ENCODE measurements at regions not wholly inside any gene's neighbourhood (a gene's known extent, or its start where the extent isn't known, plus 50 kb on each side); places are given as distances from the start of the nearest gene placed in this dataset.

- no peak for FAIRE-seq
- no peak for TF ChIP-seq POLR2A (IDR thresholded peaks at IDR 0.05; ENCODE audit: low read depth, low read length)
- no peak for TF ChIP-seq PAX5 (IDR thresholded peaks at IDR 0.05; ENCODE audit: insufficient read depth, low read length, severe bottlenecking)
- no peak for TF ChIP-seq POLR2AphosphoS5 (IDR thresholded peaks at IDR 0.05; ENCODE audit: low read depth, low read length)
- TF ChIP-seq POU2F2 (IDR thresholded peaks at IDR 0.05; ENCODE audit: low read depth, low read length): no peak
- no peak for TF ChIP-seq TAF1 (IDR thresholded peaks at IDR 0.05; ENCODE audit: low read depth, low read length)
- peak; percentile 11; the same call in 1 of the 2 replicates for TF ChIP-seq SPI1 (IDR thresholded peaks at IDR 0.05; ENCODE audit: low read depth, low read length)
- no peak for DNase-seq (ENCODE audit: insufficient read length, low spot score)
Measured at GRCh38 chr15:38042707-38043445, 108.4 kb downstream of the TMCO5A start.

DNA sequence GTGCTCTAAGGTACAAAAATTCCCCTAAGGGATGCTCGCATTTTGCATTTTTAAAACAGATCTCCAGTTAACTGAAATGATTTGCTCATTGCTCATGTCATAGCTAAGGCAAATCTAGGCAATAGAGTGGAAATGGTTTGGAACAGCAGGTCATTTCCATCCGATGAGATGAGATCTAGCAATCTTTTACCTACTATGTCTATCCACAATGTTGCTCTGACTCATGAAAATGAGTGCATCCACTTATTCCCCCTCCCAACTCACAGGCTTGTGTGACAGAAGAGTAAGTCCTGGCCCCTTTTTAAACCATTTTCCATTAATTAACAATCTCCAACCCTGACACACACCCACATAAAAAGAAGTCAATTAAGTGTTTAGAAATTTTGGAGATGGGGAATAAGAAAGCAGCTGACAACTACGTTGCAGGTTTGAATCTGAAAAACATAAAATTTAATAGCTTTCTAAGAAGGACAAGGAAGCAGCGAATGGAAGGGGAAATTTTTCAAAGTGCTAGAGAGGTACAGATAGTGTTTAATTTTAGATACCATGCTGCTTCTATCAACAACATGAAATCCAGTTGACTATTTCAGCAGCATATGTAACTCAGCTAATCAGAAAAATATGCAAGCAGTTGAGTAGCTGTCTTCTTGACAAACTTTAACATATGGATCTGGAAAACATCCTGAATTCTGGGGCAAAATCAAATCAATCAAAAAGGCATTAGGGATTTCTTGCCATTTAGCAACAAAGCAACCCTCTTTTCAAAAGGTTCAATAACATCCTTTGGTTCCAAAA, 112.0 kb downstream of the TMCO5A start:
- TF ChIP-seq POU2F2 (IDR thresholded peaks at IDR 0.05; ENCODE audit: low read depth, low read length): no peak
- TF ChIP-seq PAX5 (IDR thresholded peaks at IDR 0.05; ENCODE audit: insufficient read depth, low read length, severe bottlenecking): no peak
- no peak for TF ChIP-seq POLR2A (IDR thresholded peaks at IDR 0.05; ENCODE audit: low read depth, low read length)
- TF ChIP-seq POLR2AphosphoS5 (IDR thresholded peaks at IDR 0.05; ENCODE audit: low read depth, low read length): no peak
- no peak for TF ChIP-seq SPI1 (IDR thresholded peaks at IDR 0.05; ENCODE audit: low read depth, low read length)
- TF ChIP-seq TAF1 (IDR thresholded peaks at IDR 0.05; ENCODE audit: low read depth, low read length): no peak
- FAIRE-seq: no peak
- DNase-seq (ENCODE audit: insufficient read length, low spot score): no peak

- no peak for FAIRE-seq
- TF ChIP-seq SPI1 (IDR thresholded peaks at IDR 0.05; ENCODE audit: low read depth, low read length) (no peak), PAX5 (IDR thresholded peaks at IDR 0.05; ENCODE audit: insufficient read depth, low read length, severe bottlenecking) (no peak), POLR2AphosphoS5 (IDR thresholded peaks at IDR 0.05; ENCODE audit: low read depth, low read length) (no peak)
Measured at GRCh38 chr15:38048001-38048455, 113.6 kb downstream of the TMCO5A start.

GRCh38 chr15:38049891-38050290, 115.5 kb downstream of the TMCO5A start:
- TF ChIP-seq SPI1 (IDR thresholded peaks at IDR 0.05; ENCODE audit: low read depth, low read length): no peak
- no peak for TF ChIP-seq POLR2AphosphoS5 (IDR thresholded peaks at IDR 0.05; ENCODE audit: low read depth, low read length)
- TF ChIP-seq PAX5 (IDR thresholded peaks at IDR 0.05; ENCODE audit: insufficient read depth, low read length, severe bottlenecking): no peak
- no peak for TF ChIP-seq POLR2A (IDR thresholded peaks at IDR 0.05; ENCODE audit: low read depth, low read length)
- TF ChIP-seq POU2F2 (IDR thresholded peaks at IDR 0.05; ENCODE audit: low read depth, low read length): no peak
- no peak for TF ChIP-seq TAF1 (IDR thresholded peaks at IDR 0.05; ENCODE audit: low read depth, low read length)
- DNase-seq (ENCODE audit: insufficient read length, low spot score): no peak
- FAIRE-seq: no peak

More at GRCh38 chr15:38048001-38048455, 113.6 kb downstream of the TMCO5A start:
- no peak for DNase-seq (ENCODE audit: insufficient read length, low spot score)

GRCh38 chr15:38050529-38051448, 116.3 kb downstream of the TMCO5A start:
- FAIRE-seq: no peak
- no peak for DNase-seq (ENCODE audit: insufficient read length, low spot score)
- TF ChIP-seq POU2F2 (IDR thresholded peaks at IDR 0.05; ENCODE audit: low read depth, low read length): no peak
- TF ChIP-seq POLR2AphosphoS5 (IDR thresholded peaks at IDR 0.05; ENCODE audit: low read depth, low read length): no peak
- TF ChIP-seq TAF1 (IDR thresholded peaks at IDR 0.05; ENCODE audit: low read depth, low read length): no peak
- TF ChIP-seq SPI1 (IDR thresholded peaks at IDR 0.05; ENCODE audit: low read depth, low read length): no peak
- TF ChIP-seq POLR2A (IDR thresholded peaks at IDR 0.05; ENCODE audit: low read depth, low read length): no peak
- no peak for TF ChIP-seq PAX5 (IDR thresholded peaks at IDR 0.05; ENCODE audit: insufficient read depth, low read length, severe bottlenecking)

- DNase-seq (ENCODE audit: insufficient read length, low spot score): no peak
- no peak for FAIRE-seq
- no peak for TF ChIP-seq POU2F2 (IDR thresholded peaks at IDR 0.05; ENCODE audit: low read depth, low read length)
- TF ChIP-seq POLR2AphosphoS5 (IDR thresholded peaks at IDR 0.05; ENCODE audit: low read depth, low read length): no peak
- no peak for TF ChIP-seq TAF1 (IDR thresholded peaks at IDR 0.05; ENCODE audit: low read depth, low read length)
- TF ChIP-seq POLR2A (IDR thresholded peaks at IDR 0.05; ENCODE audit: low read depth, low read length): no peak
- no peak for TF ChIP-seq PAX5 (IDR thresholded peaks at IDR 0.05; ENCODE audit: insufficient read depth, low read length, severe bottlenecking)
- TF ChIP-seq SPI1 (IDR thresholded peaks at IDR 0.05; ENCODE audit: low read depth, low read length): no peak
Measured at GRCh38 chr15:38053205-38053604, 118.8 kb downstream of the TMCO5A start.

DNA sequence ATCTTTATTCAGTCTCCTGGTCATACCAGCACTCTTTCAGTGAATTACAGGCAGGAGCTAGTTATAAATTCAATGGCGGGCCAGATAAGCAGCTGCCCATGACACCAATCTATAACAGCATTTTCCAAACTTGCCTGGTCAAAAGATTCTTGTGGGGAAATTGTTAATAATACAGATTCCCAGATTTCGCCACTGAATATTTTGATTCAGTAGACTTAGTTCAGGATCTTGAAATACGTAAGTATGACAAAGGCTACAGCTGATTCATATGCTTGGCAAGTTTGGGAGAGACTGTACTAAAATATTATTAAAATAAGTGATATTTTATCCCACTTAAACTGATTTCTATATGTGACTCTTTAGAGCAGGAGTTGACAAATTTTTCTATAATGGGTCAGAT, 119.3 kb downstream of the TMCO5A start:
- FAIRE-seq (no peak), DNase-seq (ENCODE audit: insufficient read length, low spot score) (no peak)
- no peak for TF ChIP-seq PAX5 (IDR thresholded peaks at IDR 0.05; ENCODE audit: insufficient read depth, low read length, severe bottlenecking)
- no peak for TF ChIP-seq POU2F2 (IDR thresholded peaks at IDR 0.05; ENCODE audit: low read depth, low read length)
- no peak for TF ChIP-seq TAF1 (IDR thresholded peaks at IDR 0.05; ENCODE audit: low read depth, low read length)
- TF ChIP-seq SPI1 (IDR thresholded peaks at IDR 0.05; ENCODE audit: low read depth, low read length): no peak
- no peak for TF ChIP-seq POLR2AphosphoS5 (IDR thresholded peaks at IDR 0.05; ENCODE audit: low read depth, low read length)
- no peak for TF ChIP-seq POLR2A (IDR thresholded peaks at IDR 0.05; ENCODE audit: low read depth, low read length)

GRCh38 chr15:38054488-38054887, 120.0 kb downstream of the TMCO5A start:
- FAIRE-seq: no peak
- TF ChIP-seq POU2F2 (IDR thresholded peaks at IDR 0.05; ENCODE audit: low read depth, low read length): no peak
- DNase-seq (ENCODE audit: insufficient read length, low spot score): no peak

DNA sequence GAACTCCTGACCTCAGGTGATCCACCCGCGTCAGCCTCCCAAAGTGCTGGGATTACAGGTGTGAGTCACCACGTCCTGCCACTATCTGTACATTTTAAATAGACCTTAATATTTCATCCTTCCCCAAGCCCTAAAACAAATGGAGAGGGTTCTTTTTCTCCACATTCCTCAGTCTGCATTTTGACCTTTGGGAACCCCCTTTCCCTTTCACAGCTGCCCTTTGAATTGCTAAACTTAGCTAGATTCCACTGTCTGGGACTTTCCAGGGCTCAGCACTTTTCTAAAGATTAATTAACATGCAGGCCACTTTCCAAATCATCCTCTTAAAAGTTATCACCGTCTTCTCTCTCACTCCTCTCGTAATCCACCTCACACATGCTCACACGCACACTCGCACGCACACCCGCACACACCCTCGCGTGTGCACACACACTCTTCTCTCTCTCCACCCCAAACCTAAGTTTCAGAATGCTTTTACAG, 124.2 kb downstream of the TMCO5A start:
- TF ChIP-seq SPI1 (IDR thresholded peaks at IDR 0.05; ENCODE audit: low read depth, low read length): no peak
- no peak for TF ChIP-seq POLR2AphosphoS5 (IDR thresholded peaks at IDR 0.05; ENCODE audit: low read depth, low read length)
- no peak for TF ChIP-seq POU2F2 (IDR thresholded peaks at IDR 0.05; ENCODE audit: low read depth, low read length)
- TF ChIP-seq TAF1 (IDR thresholded peaks at IDR 0.05; ENCODE audit: low read depth, low read length): no peak
- TF ChIP-seq POLR2A (IDR thresholded peaks at IDR 0.05; ENCODE audit: low read depth, low read length): no peak
- TF ChIP-seq PAX5 (IDR thresholded peaks at IDR 0.05; ENCODE audit: insufficient read depth, low read length, severe bottlenecking): no peak
- DNase-seq (ENCODE audit: insufficient read length, low spot score): no peak
- peak; percentile 52 for FAIRE-seq

All from GM12891 (cell line).